Endothelial cell of umbilical vein (primary cell): ENCODE measurements at regions not wholly inside any gene's neighbourhood (a gene's known extent, or its start where the extent isn't known, plus 50 kb on each side); places are given as distances from the start of the nearest gene placed in this dataset.

ENCODE experiments used
- BruUV-seq: library from RNA; stranded (reverse); fragments of 400-500 nt; replicated peaks from 2 replicates; lab custom pipeline; 2021; lab: Mats Ljungman, UMichigan
- CTCF ChIA-PET: fragments of 300-600, 350-600 bp; sonication (Branson Sonifier 250); formaldehyde crosslinking; loops from one replicate; lab custom pipeline; 2021; ENCODE audit warnings: antibody characterized with exemption, inconsistent platforms; lab: Charles Lee
- POLR2A ChIA-PET: fragments of 300-600, 350-600 bp; sonication (Branson Sonifier 250); formaldehyde crosslinking; loops from one replicate; lab custom pipeline; 2021; ENCODE audit warnings: antibody characterized with exemption, inconsistent platforms; lab: Charles Lee
- DNase-seq: peaks from one replicate; pipeline ENCODE4 v3.0.0-alpha.2; 2011; ENCODE audit warnings: low read depth, low spot score
- FAIRE-seq: peaks from 2 replicates; lab custom pipeline; 2011; peaks lifted over from hg19 to GRCh38; lab: Jason Lieb, UNC
- H2AFZ ChIP-seq: 2 replicates; pipeline ENCODE4 v1.6.0; 2012; ENCODE audit warnings: low read depth, low read length, control low read depth, inconsistent platforms
- H3K27ac ChIP-seq: 2 replicates; pipeline ENCODE4 v1.5.1; 2011; ENCODE audit warnings: low read depth, mild to moderate bottlenecking, control low read depth, low read length, moderate library complexity; ENCODE audit not compliant: insufficient read depth
- H3K27me3 ChIP-seq, 2 experiments: 2 replicates each; pipeline versions ENCODE4 v1.6.0 to v1.6.1; 2011; ENCODE audit warnings: low read length in 2 of 2, mixed read lengths in 1 of 2; ENCODE audit not compliant: control insufficient read depth in 2 of 2, insufficient read depth in 2 of 2
- H3K36me3 ChIP-seq, 2 experiments: 2 replicates in 1 of 2; 3 replicates in 1 of 2; pipeline ENCODE4 v1.5.1; 2011; ENCODE audit warnings: low read length in 2 of 2, mild to moderate bottlenecking in 1 of 2, moderate library complexity in 1 of 2; ENCODE audit not compliant: control insufficient read depth in 2 of 2, insufficient read depth in 2 of 2; ENCODE audit errors: extremely low read depth in 1 of 2
- H3K4me1 ChIP-seq: 3 replicates; pipeline ENCODE4 v1.5.1; 2011; ENCODE audit warnings: mild to moderate bottlenecking, low read length; ENCODE audit not compliant: control insufficient read depth, insufficient read depth; ENCODE audit errors: extremely low read depth
- H3K4me2 ChIP-seq: 2 replicates; pipeline ENCODE4 v1.6.1; 2011; ENCODE audit warnings: low read length, control low read depth, mixed read lengths; ENCODE audit not compliant: insufficient read depth
- H3K4me3 ChIP-seq, 3 experiments: fragments of 200-600 bp in 1 of 3; sonication (generic), shearing (Covaris generic) in 1 of 3; replicated peaks in 1 of 3; 2 replicates each; pipeline ENCODE4 v1.5.1; 2011 to 2016; ENCODE audit warnings: control low read depth in 3 of 3, low read length in 3 of 3, mild to moderate bottlenecking in 2 of 3, inconsistent platforms in 1 of 3, low read depth in 1 of 3, moderate library complexity in 1 of 3; ENCODE audit not compliant: insufficient read depth in 1 of 3
- H3K79me2 ChIP-seq: 2 replicates; pipeline ENCODE4 v1.6.0; 2012; ENCODE audit warnings: low read length, inconsistent platforms; ENCODE audit not compliant: control insufficient read depth, insufficient read depth
- H3K9ac ChIP-seq: replicated peaks from 2 replicates; pipeline ENCODE3; 2011; ENCODE audit warnings: low read length, control low read depth; ENCODE audit not compliant: insufficient read depth; ENCODE audit errors: extremely low read depth
- H3K9me1 ChIP-seq: replicated peaks from 3 replicates; pipeline ENCODE4 v1.6.0; 2011; ENCODE audit warnings: mild to moderate bottlenecking, low read length; ENCODE audit not compliant: control insufficient read depth, insufficient read depth; ENCODE audit errors: extremely low read depth
- H3K9me3 ChIP-seq: replicated peaks from 2 replicates; pipeline ENCODE4 v1.5.1; 2012; ENCODE audit warnings: low read length, inconsistent platforms; ENCODE audit not compliant: control insufficient read depth, insufficient read depth
- H4K20me1 ChIP-seq: replicated peaks from 2 replicates; pipeline ENCODE3; 2011; ENCODE audit warnings: mild to moderate bottlenecking, low read length; ENCODE audit not compliant: control insufficient read depth, insufficient read depth; ENCODE audit errors: extremely low read depth
- CTCF ChIP-seq, 2 donors: IDR thresholded peaks; 1 replicate in 1 of 2; 2 replicates in 1 of 2; pipeline ENCODE4 v1.5.1; 2011; ENCODE audit warnings: low read length in 2 of 2, mild to moderate bottlenecking in 2 of 2, moderate library complexity in 2 of 2, control low read depth in 1 of 2, inconsistent platforms in 1 of 2, low read depth in 1 of 2; ENCODE audit not compliant: insufficient read depth in 1 of 2; ENCODE audit errors: extremely low read depth in 1 of 2
- EZH2 ChIP-seq: IDR thresholded peaks from 2 replicates; pipeline ENCODE4 v1.6.1; 2012; ENCODE audit warnings: borderline replicate concordance, low read depth, mild to moderate bottlenecking, moderate library complexity, low read length, inconsistent platforms; ENCODE audit not compliant: severe bottlenecking
- FOS ChIP-seq: IDR thresholded peaks from 2 replicates; pipeline ENCODE4 v1.6.1; 2011; ENCODE audit warnings: mild to moderate bottlenecking, low read length, moderate library complexity, borderline replicate concordance; ENCODE audit not compliant: insufficient read depth
- GATA2 ChIP-seq: IDR thresholded peaks from 2 replicates; pipeline ENCODE4 v1.7.0; 2011; ENCODE audit warnings: low read depth, mild to moderate bottlenecking, moderate library complexity, mixed read lengths, low read length; ENCODE audit not compliant: insufficient read length, insufficient read depth
- JUN ChIP-seq: IDR thresholded peaks from 2 replicates; pipeline ENCODE4 v1.6.1; 2011; ENCODE audit warnings: borderline replicate concordance, low read depth; ENCODE audit not compliant: insufficient read length, insufficient read depth
- MYC ChIP-seq: IDR thresholded peaks from one replicate; pipeline ENCODE4 v1.6.1; 2011; ENCODE audit warnings: mild to moderate bottlenecking, low read depth, low read length
- POLR2A ChIP-seq: IDR thresholded peaks from 2 replicates; pipeline ENCODE4 v1.6.1; 2012; ENCODE audit warnings: low read depth, mild to moderate bottlenecking, control low read depth, low read length
- POLR2AphosphoS5 ChIP-seq: IDR thresholded peaks from 2 replicates; pipeline ENCODE4 v1.6.1; 2012; ENCODE audit warnings: low read depth, mild to moderate bottlenecking, control low read depth, low read length, moderate library complexity; ENCODE audit not compliant: insufficient read depth
- dilution Hi-C: fragments of 300-500 bp; cut with MboI; formaldehyde crosslinking; loops from one replicate; pipeline ENCODE4 v1.15.0; 2019; ENCODE audit warnings: low sequenced_read_pairs; ENCODE audit not compliant: extremely low pct_ligation_motif_present
- intact Hi-C: fragments of 100-400 bp; cut with micrococcal nuclease; formaldehyde crosslinking; loops from one replicate; pipeline ENCODE4 v1.10.0; 2022
- TF ChIP-seq, protein P1 (sequence below): IDR thresholded peaks from 2 replicates; pipeline ENCODE4 v1.6.1; 2011; ENCODE audit not compliant: insufficient read depth, insufficient read length

DNA sequence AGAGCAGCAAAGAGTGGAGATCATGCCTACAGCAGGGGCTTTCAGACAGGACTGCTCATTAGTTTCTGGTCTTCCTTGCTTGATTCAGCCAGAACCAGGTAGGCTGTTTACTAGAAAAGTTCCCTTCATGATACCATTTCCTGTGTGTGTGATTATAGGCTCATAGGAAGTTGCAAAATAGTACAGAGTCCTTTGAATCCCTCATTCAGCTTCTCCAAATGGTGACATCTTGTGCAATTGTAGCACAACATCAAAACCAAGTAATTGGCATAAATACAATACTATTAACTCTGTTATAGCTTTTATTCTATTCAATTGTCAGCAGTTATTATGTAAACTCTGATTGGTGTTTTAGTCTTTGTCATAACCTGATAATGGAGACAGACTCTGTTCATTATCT is 347.3 kb upstream of the CDH4 start:
- FAIRE-seq, result no peak
- dilution Hi-C loops, result no loop called here
- POLR2A ChIA-PET, result no interaction called here
- DNase-seq, result no peak
- no peak overlapping the region for H3K27ac ChIP-seq
- H3K4me1 ChIP-seq, result no peaks in the 10 kb centered on the region
- no peaks in the 10 kb centered on the region for H3K27me3 ChIP-seq
- H3K9ac ChIP-seq, result no peak overlapping the region
- H3K9me1 ChIP-seq, result no peaks in the 10 kb centered on the region
- peaks cover 4% of the 10 kb centered on the region for H3K9me3 ChIP-seq
- no peaks in the 10 kb centered on the region for H4K20me1 ChIP-seq
- CTCF ChIA-PET, result no interaction called here
- BruUV-seq, result no TSS peak
- TF ChIP-seq CTCF (IDR thresholded peaks at IDR 0.05; ENCODE audit: extremely low read depth in 1 of 2, insufficient read depth in 1 of 2, low read depth in 1 of 2, low read length in 2 of 2), result no peak
- no peak for TF ChIP-seq MYC
- TF ChIP-seq, protein P1, sequence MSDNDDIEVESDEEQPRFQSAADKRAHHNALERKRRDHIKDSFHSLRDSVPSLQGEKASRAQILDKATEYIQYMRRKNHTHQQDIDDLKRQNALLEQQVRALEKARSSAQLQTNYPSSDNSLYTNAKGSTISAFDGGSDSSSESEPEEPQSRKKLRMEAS, result no peak
- no peaks in the 10 kb centered on the region for H3K36me3 ChIP-seq
- H3K79me2 ChIP-seq, result no peaks in the 10 kb centered on the region
- no peak overlapping the region for H3K4me3 ChIP-seq
- no peak overlapping the region for H3K4me2 ChIP-seq
- no peak overlapping the region for H2AFZ ChIP-seq
- intact Hi-C loops, result no loop called here

DNA sequence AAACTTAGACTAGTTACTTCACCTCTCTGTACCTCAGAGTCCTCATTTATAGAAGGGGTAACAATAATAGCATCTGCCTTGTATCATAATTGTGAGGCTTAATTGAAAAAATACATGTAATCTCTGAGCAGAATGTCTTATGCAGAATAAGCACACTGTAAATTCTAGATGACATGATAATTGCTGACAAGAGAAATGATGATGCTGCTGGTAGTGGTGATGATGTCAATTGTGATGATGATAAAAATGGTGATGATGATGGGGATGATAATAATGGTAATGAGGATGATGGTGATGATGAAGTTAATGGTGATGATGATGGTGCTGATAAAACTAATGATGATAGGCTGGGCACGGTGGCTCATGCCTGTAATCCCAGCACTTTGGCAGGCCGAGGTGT is 346.1 kb upstream of the CDH4 start:
- FAIRE-seq (no peak), DNase-seq (no peak)
- H3K4me2 ChIP-seq, result no peak overlapping the region
- intact Hi-C loops, result no loop called here
- H3K79me2 ChIP-seq, result no peaks in the 10 kb centered on the region
- no peaks in the 10 kb centered on the region for H3K36me3 ChIP-seq
- no peaks in the 10 kb centered on the region for H3K9me1 ChIP-seq
- dilution Hi-C loops, result no loop called here
- no peak overlapping the region for H2AFZ ChIP-seq
- no peaks in the 10 kb centered on the region for H3K27me3 ChIP-seq
- no peak for TF ChIP-seq POLR2AphosphoS5
- TF ChIP-seq MYC, result no peak
- no peak for TF ChIP-seq POLR2A
- TF ChIP-seq EZH2, result no peak
- TF ChIP-seq GATA2, result no peak
- no peak for TF ChIP-seq JUN
- TF ChIP-seq, protein P1, result no peak
- TF ChIP-seq FOS, result no peak
- no peak for TF ChIP-seq CTCF (IDR thresholded peaks at IDR 0.05; ENCODE audit: extremely low read depth in 1 of 2, insufficient read depth in 1 of 2, low read depth in 1 of 2, low read length in 2 of 2)
- H3K27ac ChIP-seq, result no peak overlapping the region
- H3K9ac ChIP-seq, result no peak overlapping the region
- H3K9me3 ChIP-seq, result peaks cover 7% of the 10 kb centered on the region
- H4K20me1 ChIP-seq, result no peaks in the 10 kb centered on the region
- H3K4me1 ChIP-seq, result no peaks in the 10 kb centered on the region
- CTCF ChIA-PET, result no interaction called here
- no TSS peak for BruUV-seq
- no peak overlapping the region for H3K4me3 ChIP-seq
- POLR2A ChIA-PET, result no interaction called here
